Testis (tissue), 2 donors: ENCODE measurements at regions not wholly inside any gene's neighbourhood (a gene's known extent, or its start where the extent isn't known, plus 50 kb on each side); places are given as distances from the start of the nearest gene placed in this dataset.

Experiments used
- CTCF ChIP-seq, 3 experiments: fragments of 450-650 bp in 2 of 3; fragments of 200-600 bp in 1 of 3; sonication (generic) in 1 of 3; IDR thresholded peaks; one replicate each; pipeline ENCODE4 v1.5.1; 2016 to 2019; ENCODE audit warnings: antibody characterized with exemption in 3 of 3, mild to moderate bottlenecking in 2 of 3, moderate library complexity in 1 of 3
- POLR2A ChIP-seq: fragments of 450-650 bp; IDR thresholded peaks from one replicate; pipeline ENCODE4 v1.6.1; 2017; ENCODE audit warnings: antibody characterized with exemption, mild to moderate bottlenecking, moderate library complexity

- TF ChIP-seq CTCF (IDR thresholded peaks at IDR 0.05) (no peak), POLR2A (no peak)
Measured at GRCh38 chr17:26731005-26731921, 562.7 kb upstream of the WSB1 start.
